ENCODE measurements at regions not wholly inside any gene's neighbourhood (a gene's known extent, or its start where the extent isn't known, plus 50 kb on each side); places are given as distances from the start of the nearest gene placed in this dataset.

- TF ChIP-seq CTCF (IDR thresholded peaks at IDR 0.05; ENCODE audit: insufficient read depth, low read depth, low read length, missing control alignments), result no peak
- no peak overlapping the region for H3K4me3 ChIP-seq (ENCODE audit: low read length)
- DNase-seq (ENCODE audit: low read depth), result no peak
Observed at GRCh38 chr3:20680990-20681628, 495.1 kb upstream of the SGO1 start.

- no peak for DNase-seq (ENCODE audit: low read depth)
- no peak overlapping the region for H3K4me3 ChIP-seq (ENCODE audit: low read length)
- TF ChIP-seq CTCF (IDR thresholded peaks at IDR 0.05; ENCODE audit: insufficient read depth, low read depth, low read length, missing control alignments), result no peak
Observed at GRCh38 chr3:20673866-20674265, 487.9 kb upstream of the SGO1 start.

GRCh38 chr3:20669675-20670074, 483.7 kb upstream of the SGO1 start:
- DNase-seq (ENCODE audit: low read depth), result no peak
- H3K4me3 ChIP-seq (ENCODE audit: low read length), result no peak overlapping the region
- TF ChIP-seq CTCF (IDR thresholded peaks at IDR 0.05; ENCODE audit: insufficient read depth, low read depth, low read length, missing control alignments), result no peak

GRCh38 chr3:20669184-20669583, 483.2 kb upstream of the SGO1 start:
- DNase-seq (ENCODE audit: low read depth), result no peak

GRCh38 chr3:20668411-20668810, 482.4 kb upstream of the SGO1 start:
- no peak for DNase-seq (ENCODE audit: low read depth)
- TF ChIP-seq CTCF (IDR thresholded peaks at IDR 0.05; ENCODE audit: insufficient read depth, low read depth, low read length, missing control alignments), result no peak
- no peak overlapping the region for H3K4me3 ChIP-seq (ENCODE audit: low read length)

More at GRCh38 chr3:20669184-20669583, 483.2 kb upstream of the SGO1 start:
- H3K4me3 ChIP-seq (ENCODE audit: low read length), result no peak overlapping the region
- TF ChIP-seq CTCF (IDR thresholded peaks at IDR 0.05; ENCODE audit: insufficient read depth, low read depth, low read length, missing control alignments), result no peak

GRCh38 chr3:20666091-20666490, 480.1 kb upstream of the SGO1 start:
- H3K4me3 ChIP-seq (ENCODE audit: low read length), result no peak overlapping the region
- DNase-seq (ENCODE audit: low read depth), result no peak
- no peak for TF ChIP-seq CTCF (IDR thresholded peaks at IDR 0.05; ENCODE audit: insufficient read depth, low read depth, low read length, missing control alignments)

DNA sequence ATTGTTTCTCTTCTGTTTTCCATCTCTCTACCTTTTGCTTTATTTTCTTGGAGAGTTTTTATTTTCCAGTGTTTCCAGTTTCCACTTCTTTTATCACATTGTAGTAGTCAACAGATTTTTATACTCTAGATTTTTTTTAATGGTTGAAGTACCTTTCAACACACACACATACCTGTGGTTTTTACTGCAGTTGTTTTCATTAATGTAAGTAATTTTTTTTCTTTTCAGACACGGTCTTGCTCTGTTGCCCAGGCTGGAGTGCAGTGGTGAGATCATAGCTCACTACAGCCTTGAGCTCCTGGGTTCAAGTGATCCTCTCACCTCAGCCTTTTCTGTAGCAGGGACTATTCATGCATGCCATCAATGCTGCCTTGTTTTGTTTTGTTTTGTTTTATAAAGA, 472.5 kb upstream of the SGO1 start:
- DNase-seq (ENCODE audit: low read depth), result no peak
- no peak overlapping the region for H3K4me3 ChIP-seq (ENCODE audit: low read length)
- no peak for TF ChIP-seq CTCF (IDR thresholded peaks at IDR 0.05; ENCODE audit: insufficient read depth, low read depth, low read length, missing control alignments)

All from epithelial cell of esophagus (primary cell).